ENCODE measurements at regions not wholly inside any gene's neighbourhood (a gene's known extent, or its start where the extent isn't known, plus 50 kb on each side); places are given as distances from the start of the nearest gene placed in this dataset.

GRCh38 chr12:88401155-88401554 lies 179.1 kb downstream of the KITLG start:
- Histone ChIP-seq H3K79me1 (ENCODE audit: low read depth in 1 of 2, low read length in 2 of 2) (no peaks in the 10 kb centered on the region), H2AK5ac (ENCODE audit: low read depth, low read length) (no peak overlapping the region), H2AK9ac (replicated peaks; ENCODE audit: low read depth, low read length, poor library complexity) (no peak overlapping the region), H3K27me3 (ENCODE audit: control insufficient read depth, insufficient read depth, low read length) (no peaks in the 10 kb centered on the region), H2BK5ac (ENCODE audit: low read depth, low read length, poor library complexity, severe bottlenecking) (no peak overlapping the region), H3K14ac (replicated peaks; ENCODE audit: low read depth, low read length) (no peak overlapping the region), H2BK20ac (ENCODE audit: low read depth, low read length) (no peak overlapping the region), H4K91ac (ENCODE audit: insufficient read depth, low read depth, low read length) (no peak overlapping the region), H3K4me2 (ENCODE audit: low read depth, low read length) (peak overlapping the region; percentile 29; the same call in 1 of the 2 replicates), H3K4me3 (ENCODE audit: insufficient read depth, low read depth, low read length) (no peak overlapping the region), H3K4ac (ENCODE audit: low read depth, low read length) (no peak overlapping the region), H2BK15ac (ENCODE audit: low read depth, low read length) (no peak overlapping the region), H3K27ac (ENCODE audit: insufficient read depth, low read length) (no peak overlapping the region), H4K20me1 (ENCODE audit: insufficient read depth, low read length) (no peaks in the 10 kb centered on the region), H3K56ac (ENCODE audit: extremely low read depth, insufficient read depth, low read length) (no peak overlapping the region), H4K5ac (ENCODE audit: low read depth, low read length) (no peak overlapping the region), H3K9me1 (ENCODE audit: insufficient read depth, low read length) (no peaks in the 10 kb centered on the region), H3K36me3 (ENCODE audit: control insufficient read depth, insufficient read depth, low read length) (no peaks in the 10 kb centered on the region), H3K4me1 (ENCODE audit: control insufficient read depth, insufficient read depth, low read length) (no peaks in the 10 kb centered on the region), H2BK120ac (ENCODE audit: low read depth, low read length) (no peak overlapping the region), H3K18ac (ENCODE audit: low read depth, low read length) (no peak overlapping the region), H2AFZ (replicated peaks; ENCODE audit: low read length, poor library complexity) (no peak overlapping the region), H3K9me3 (ENCODE audit: control insufficient read depth, insufficient read depth, low read length) (no peaks in the 10 kb centered on the region), H3K23ac (ENCODE audit: low read depth, low read length) (no peak overlapping the region), H3K9ac (ENCODE audit: low read depth, low read length) (no peak overlapping the region), H4K8ac (ENCODE audit: low read depth in 2 of 2, low read length in 2 of 2) (no peak overlapping the region)
- ChIA-PET CTCF (no interaction called here), POLR2A (ENCODE audit: unreplicated experiment) (interaction anchor here (0.7 kb wide), 1 partner anchor 241 kb away, joined by 3 read pairs; no protein-coding TSS in a partner anchor)
- in situ Hi-C loops (cut with MboI; ENCODE audit: low sequenced_read_pairs), result no loop called here
- ATAC-seq (ENCODE audit: low read depth), result no peak; the same call in 1 of the 2 replicates
- WGBS, 2 experiments (ENCODE audit: extremely low coverage in 2 of 2, insufficient read length in 1 of 2), result no CpG with 5 or more reads among the region's 2 CpGs
- intact Hi-C loops (cut with micrococcal nuclease), result no loop called here
- DNase-seq, result peak; percentile 58
- TF ChIP-seq POLR2A (IDR thresholded peaks at IDR 0.05; ENCODE audit: low read depth, low read length), result no peak
- TF ChIP-seq, protein P1, sequence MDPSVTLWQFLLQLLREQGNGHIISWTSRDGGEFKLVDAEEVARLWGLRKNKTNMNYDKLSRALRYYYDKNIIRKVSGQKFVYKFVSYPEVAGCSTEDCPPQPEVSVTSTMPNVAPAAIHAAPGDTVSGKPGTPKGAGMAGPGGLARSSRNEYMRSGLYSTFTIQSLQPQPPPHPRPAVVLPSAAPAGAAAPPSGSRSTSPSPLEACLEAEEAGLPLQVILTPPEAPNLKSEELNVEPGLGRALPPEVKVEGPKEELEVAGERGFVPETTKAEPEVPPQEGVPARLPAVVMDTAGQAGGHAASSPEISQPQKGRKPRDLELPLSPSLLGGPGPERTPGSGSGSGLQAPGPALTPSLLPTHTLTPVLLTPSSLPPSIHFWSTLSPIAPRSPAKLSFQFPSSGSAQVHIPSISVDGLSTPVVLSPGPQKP (IDR thresholded peaks at IDR 0.05; ENCODE audit: borderline replicate concordance, low read depth, low read length), result no peak
- TF ChIP-seq FOS (IDR thresholded peaks at IDR 0.05; ENCODE audit: low read depth, low read length), result peak; percentile 38; the same call in 1 of the 2 replicates
- no peak for TF ChIP-seq CEBPB (IDR thresholded peaks at IDR 0.05; ENCODE audit: low read depth, low read length)
- TF ChIP-seq USF2 (IDR thresholded peaks at IDR 0.05; ENCODE audit: low read depth, low read length), result no peak
- TF ChIP-seq BHLHE40 (IDR thresholded peaks at IDR 0.05; ENCODE audit: low read depth, low read length), result no peak
- TF ChIP-seq RFX5 (IDR thresholded peaks at IDR 0.05; ENCODE audit: low read depth, low read length), result no peak
- peak; percentile 85 for TF ChIP-seq MAFK (IDR thresholded peaks at IDR 0.05; ENCODE audit: low read depth, low read length)
- dilution Hi-C loops (cut with HindIII; ENCODE audit: low sequenced_read_pairs, unreplicated experiment), result no loop called here
- no TSS peak for BruUV-seq (replicated peaks)

Measured in IMR-90 (cell line).